ENCODE measurements at regions not wholly inside any gene's neighbourhood (a gene's known extent, or its start where the extent isn't known, plus 50 kb on each side); places are given as distances from the start of the nearest gene placed in this dataset.

DNA sequence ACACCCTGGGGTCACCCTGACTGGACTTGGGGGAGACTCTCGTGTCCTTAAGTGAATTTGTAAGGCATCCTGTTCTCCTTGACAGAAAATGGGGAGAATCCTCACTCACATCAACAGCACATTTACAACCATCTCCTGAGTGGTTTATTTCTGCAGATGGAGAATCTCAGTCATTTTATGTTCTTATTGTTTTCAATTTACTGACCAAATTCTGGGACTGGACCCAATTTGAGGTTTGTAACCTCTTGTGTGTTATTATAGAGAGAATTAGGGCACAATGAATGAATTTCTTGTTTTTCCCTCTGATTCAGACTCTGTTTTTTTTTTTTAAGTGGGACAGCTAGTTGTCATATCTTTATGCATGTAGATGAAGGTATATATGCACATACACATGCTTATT is 104.9 kb downstream of the ADAMTS15 start:
- no peaks in the 10 kb centered on the region for H3K9me3 ChIP-seq (ENCODE audit: control insufficient read depth in 4 of 4, low read length in 3 of 4)
- DNase-seq (ENCODE audit: low spot score) = no peak
- H3K4me3 ChIP-seq (ENCODE audit: low read depth in 1 of 3, low read length in 3 of 3) = no peak overlapping the region
- H3K4me1 ChIP-seq (ENCODE audit: control insufficient read depth in 4 of 4, insufficient read depth in 4 of 4, low read length in 3 of 4) = no peaks in the 10 kb centered on the region
- TF ChIP-seq, protein P1, sequence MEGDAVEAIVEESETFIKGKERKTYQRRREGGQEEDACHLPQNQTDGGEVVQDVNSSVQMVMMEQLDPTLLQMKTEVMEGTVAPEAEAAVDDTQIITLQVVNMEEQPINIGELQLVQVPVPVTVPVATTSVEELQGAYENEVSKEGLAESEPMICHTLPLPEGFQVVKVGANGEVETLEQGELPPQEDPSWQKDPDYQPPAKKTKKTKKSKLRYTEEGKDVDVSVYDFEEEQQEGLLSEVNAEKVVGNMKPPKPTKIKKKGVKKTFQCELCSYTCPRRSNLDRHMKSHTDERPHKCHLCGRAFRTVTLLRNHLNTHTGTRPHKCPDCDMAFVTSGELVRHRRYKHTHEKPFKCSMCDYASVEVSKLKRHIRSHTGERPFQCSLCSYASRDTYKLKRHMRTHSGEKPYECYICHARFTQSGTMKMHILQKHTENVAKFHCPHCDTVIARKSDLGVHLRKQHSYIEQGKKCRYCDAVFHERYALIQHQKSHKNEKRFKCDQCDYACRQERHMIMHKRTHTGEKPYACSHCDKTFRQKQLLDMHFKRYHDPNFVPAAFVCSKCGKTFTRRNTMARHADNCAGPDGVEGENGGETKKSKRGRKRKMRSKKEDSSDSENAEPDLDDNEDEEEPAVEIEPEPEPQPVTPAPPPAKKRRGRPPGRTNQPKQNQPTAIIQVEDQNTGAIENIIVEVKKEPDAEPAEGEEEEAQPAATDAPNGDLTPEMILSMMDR (IDR thresholded peaks at IDR 0.05; ENCODE audit: low read depth, low read length, missing input control) = no peak
- no peak for TF ChIP-seq FOXA1 (IDR thresholded peaks at IDR 0.05)
- no peaks in the 10 kb centered on the region for H3K36me3 ChIP-seq (ENCODE audit: control insufficient read depth in 4 of 4, insufficient read depth in 3 of 4, low read depth in 1 of 4, low read length in 3 of 4)
- no peak overlapping the region for H3K27ac ChIP-seq (ENCODE audit: low read depth in 1 of 2, low read length in 2 of 2)
- no peak overlapping the region for H3K9ac ChIP-seq (ENCODE audit: low read depth in 1 of 2, low read length in 2 of 2)
- 57% methylated on average over 1 of the region's 1 CpG for WGBS
- peaks cover 0 to 2% (median 0%) of the 10 kb centered on the region in 4 donors for H3K27me3 ChIP-seq (ENCODE audit: control insufficient read depth in 4 of 4, insufficient read depth in 4 of 4, low read length in 3 of 4)

DNA sequence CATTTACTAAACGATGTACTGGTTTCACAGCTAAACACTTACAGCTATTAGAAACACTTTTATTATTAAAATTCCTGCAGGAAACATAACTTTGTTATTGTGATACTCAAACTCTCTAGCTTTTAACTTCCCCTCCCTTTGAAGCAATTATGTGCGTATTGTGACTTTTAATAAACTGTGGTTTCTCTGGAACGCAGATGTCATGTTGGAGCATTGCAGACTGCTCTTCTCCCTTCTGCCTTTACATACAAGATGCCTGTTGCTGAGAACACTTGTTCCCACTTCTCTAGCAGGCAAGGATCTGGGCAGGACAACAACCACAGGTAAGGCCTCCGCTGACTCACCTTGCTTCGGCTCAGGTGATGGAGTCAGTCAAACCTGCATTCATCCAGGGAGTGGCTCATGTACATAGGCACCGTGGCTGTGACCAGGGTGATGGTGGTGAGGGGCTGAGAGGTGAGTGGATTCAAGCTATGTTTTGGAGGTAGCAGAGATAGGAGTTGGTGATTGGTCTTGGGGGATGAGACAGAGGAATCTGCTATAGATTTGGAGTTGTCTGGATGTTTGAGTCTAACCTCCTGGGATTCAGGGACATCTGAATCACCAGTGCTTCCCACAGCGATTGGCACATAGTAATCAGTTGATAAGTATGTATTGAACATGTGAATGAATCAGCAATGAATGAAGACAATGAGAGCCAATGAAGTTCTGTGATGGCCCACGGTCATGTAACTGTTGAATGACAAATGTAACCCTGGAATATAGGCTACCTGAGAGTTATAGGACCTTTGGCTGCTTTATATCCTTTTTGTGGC is 106.0 kb downstream of the ADAMTS15 start:
- no peak overlapping the region for H3K27ac ChIP-seq (ENCODE audit: low read depth in 1 of 2, low read length in 2 of 2)

More for the DNA sequence above, 106.0 kb downstream of the ADAMTS15 start:
- peaks cover 0 to 2% (median 0%) of the 10 kb centered on the region in 4 donors for H3K27me3 ChIP-seq (ENCODE audit: control insufficient read depth in 4 of 4, insufficient read depth in 4 of 4, low read length in 3 of 4)
- H3K9ac ChIP-seq (ENCODE audit: low read depth in 1 of 2, low read length in 2 of 2) = no peak overlapping the region
- H3K4me1 ChIP-seq (ENCODE audit: control insufficient read depth in 4 of 4, insufficient read depth in 4 of 4, low read length in 3 of 4) = no peaks in the 10 kb centered on the region
- DNase-seq (ENCODE audit: low spot score) = no peak
- H3K9me3 ChIP-seq (ENCODE audit: control insufficient read depth in 4 of 4, low read length in 3 of 4) = no peaks in the 10 kb centered on the region
- H3K4me3 ChIP-seq (ENCODE audit: low read depth in 1 of 3, low read length in 3 of 3) = no peak overlapping the region
- H3K36me3 ChIP-seq (ENCODE audit: control insufficient read depth in 4 of 4, insufficient read depth in 3 of 4, low read depth in 1 of 4, low read length in 3 of 4) = no peaks in the 10 kb centered on the region
- 80% methylated on average over 8 of the region's 8 CpGs for WGBS
- TF ChIP-seq RAD21 (IDR thresholded peaks at IDR 0.05) = no peak
- TF ChIP-seq HNF4A (conservative IDR thresholded peaks at IDR 0.05) = no peak
- no peak for TF ChIP-seq SP1 (IDR thresholded peaks at IDR 0.05)
- TF ChIP-seq JUND (IDR thresholded peaks at IDR 0.05) = no peak
- TF ChIP-seq FOXA2 (IDR thresholded peaks at IDR 0.05) = no peak
- TF ChIP-seq, protein P2, sequence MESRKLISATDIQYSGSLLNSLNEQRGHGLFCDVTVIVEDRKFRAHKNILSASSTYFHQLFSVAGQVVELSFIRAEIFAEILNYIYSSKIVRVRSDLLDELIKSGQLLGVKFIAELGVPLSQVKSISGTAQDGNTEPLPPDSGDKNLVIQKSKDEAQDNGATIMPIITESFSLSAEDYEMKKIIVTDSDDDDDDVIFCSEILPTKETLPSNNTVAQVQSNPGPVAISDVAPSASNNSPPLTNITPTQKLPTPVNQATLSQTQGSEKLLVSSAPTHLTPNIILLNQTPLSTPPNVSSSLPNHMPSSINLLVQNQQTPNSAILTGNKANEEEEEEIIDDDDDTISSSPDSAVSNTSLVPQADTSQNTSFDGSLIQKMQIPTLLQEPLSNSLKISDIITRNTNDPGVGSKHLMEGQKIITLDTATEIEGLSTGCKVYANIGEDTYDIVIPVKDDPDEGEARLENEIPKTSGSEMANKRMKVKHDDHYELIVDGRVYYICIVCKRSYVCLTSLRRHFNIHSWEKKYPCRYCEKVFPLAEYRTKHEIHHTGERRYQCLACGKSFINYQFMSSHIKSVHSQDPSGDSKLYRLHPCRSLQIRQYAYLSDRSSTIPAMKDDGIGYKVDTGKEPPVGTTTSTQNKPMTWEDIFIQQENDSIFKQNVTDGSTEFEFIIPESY (IDR thresholded peaks at IDR 0.05) = no peak
- TF ChIP-seq, protein P3, sequence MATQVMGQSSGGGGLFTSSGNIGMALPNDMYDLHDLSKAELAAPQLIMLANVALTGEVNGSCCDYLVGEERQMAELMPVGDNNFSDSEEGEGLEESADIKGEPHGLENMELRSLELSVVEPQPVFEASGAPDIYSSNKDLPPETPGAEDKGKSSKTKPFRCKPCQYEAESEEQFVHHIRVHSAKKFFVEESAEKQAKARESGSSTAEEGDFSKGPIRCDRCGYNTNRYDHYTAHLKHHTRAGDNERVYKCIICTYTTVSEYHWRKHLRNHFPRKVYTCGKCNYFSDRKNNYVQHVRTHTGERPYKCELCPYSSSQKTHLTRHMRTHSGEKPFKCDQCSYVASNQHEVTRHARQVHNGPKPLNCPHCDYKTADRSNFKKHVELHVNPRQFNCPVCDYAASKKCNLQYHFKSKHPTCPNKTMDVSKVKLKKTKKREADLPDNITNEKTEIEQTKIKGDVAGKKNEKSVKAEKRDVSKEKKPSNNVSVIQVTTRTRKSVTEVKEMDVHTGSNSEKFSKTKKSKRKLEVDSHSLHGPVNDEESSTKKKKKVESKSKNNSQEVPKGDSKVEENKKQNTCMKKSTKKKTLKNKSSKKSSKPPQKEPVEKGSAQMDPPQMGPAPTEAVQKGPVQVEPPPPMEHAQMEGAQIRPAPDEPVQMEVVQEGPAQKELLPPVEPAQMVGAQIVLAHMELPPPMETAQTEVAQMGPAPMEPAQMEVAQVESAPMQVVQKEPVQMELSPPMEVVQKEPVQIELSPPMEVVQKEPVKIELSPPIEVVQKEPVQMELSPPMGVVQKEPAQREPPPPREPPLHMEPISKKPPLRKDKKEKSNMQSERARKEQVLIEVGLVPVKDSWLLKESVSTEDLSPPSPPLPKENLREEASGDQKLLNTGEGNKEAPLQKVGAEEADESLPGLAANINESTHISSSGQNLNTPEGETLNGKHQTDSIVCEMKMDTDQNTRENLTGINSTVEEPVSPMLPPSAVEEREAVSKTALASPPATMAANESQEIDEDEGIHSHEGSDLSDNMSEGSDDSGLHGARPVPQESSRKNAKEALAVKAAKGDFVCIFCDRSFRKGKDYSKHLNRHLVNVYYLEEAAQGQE (IDR thresholded peaks at IDR 0.05) = no peak
- TF ChIP-seq RXRA (IDR thresholded peaks at IDR 0.05) = no peak
- no peak for TF ChIP-seq HNF4G (IDR thresholded peaks at IDR 0.05)
- TF ChIP-seq GABPA (IDR thresholded peaks at IDR 0.05 in 1 of 2, conservative IDR thresholded peaks at IDR 0.05 in 1 of 2) = no peak
- no peak for TF ChIP-seq NR2F2 (IDR thresholded peaks at IDR 0.05)
